SK-N-SH treated with all-trans-retinoic acid at 6 μM for 48 hours (cell line): ENCODE measurements at regions not wholly inside any gene's neighbourhood (a gene's known extent, or its start where the extent isn't known, plus 50 kb on each side); places are given as distances from the start of the nearest gene placed in this dataset.

Source experiments
- ATAC-seq: fragments of 200-7000 bp; cut with Tn5 transposase; 3 replicates; pipeline ENCODE4 v1.9.1; 2020; ENCODE audit warnings: mild to moderate bottlenecking, moderate library complexity
- ARNTL ChIP-seq: fragments of 450-650 bp; formaldehyde crosslinking; IDR thresholded peaks from 2 replicates; pipeline ENCODE4 v1.5.0; 2020; ENCODE audit warnings: low read depth, mild to moderate bottlenecking, moderate library complexity, borderline replicate concordance
- BACH2 ChIP-seq: fragments of 250-450 bp; sonication (Bioruptor Pico); IDR thresholded peaks from 2 replicates; pipeline ENCODE4 v1.9.0; 2021; ENCODE audit warnings: mild to moderate bottlenecking, borderline replicate concordance
- CSDC2 ChIP-seq: fragments of 250-450 bp; sonication (Bioruptor Pico); IDR thresholded peaks from 2 replicates; pipeline ENCODE4 v1.5.0; 2020; ENCODE audit warnings: mild to moderate bottlenecking, moderate library complexity
- ESRRG ChIP-seq: fragments of 250-450 bp; sonication (Bioruptor Pico); IDR thresholded peaks from 2 replicates; pipeline ENCODE4 v1.6.1; 2021; ENCODE audit warnings: mild to moderate bottlenecking
- GLIS3 ChIP-seq: fragments of 250-450 bp; sonication (Bioruptor Pico); IDR thresholded peaks from 2 replicates; pipeline ENCODE4 v1.5.0; 2020; ENCODE audit warnings: mild to moderate bottlenecking, moderate library complexity
- ISL1 ChIP-seq: fragments of 250-450 bp; sonication (Bioruptor Pico); IDR thresholded peaks from 2 replicates; pipeline ENCODE4 v2.1.2; 2022; ENCODE audit warnings: mild to moderate bottlenecking, moderate library complexity
- PPARA ChIP-seq: fragments of 250-450 bp; sonication (Bioruptor Pico); IDR thresholded peaks from 2 replicates; pipeline ENCODE4 v1.5.0; 2020; ENCODE audit warnings: mild to moderate bottlenecking, borderline replicate concordance
- RARB ChIP-seq: fragments of 250-450 bp; sonication (Bioruptor Pico); IDR thresholded peaks from 2 replicates; pipeline ENCODE4 v1.8.0; 2021; ENCODE audit warnings: mild to moderate bottlenecking, moderate library complexity
- SNAI2 ChIP-seq: fragments of 250-450 bp; sonication (Bioruptor Pico); IDR thresholded peaks from 2 replicates; pipeline ENCODE4 v1.5.0; 2020; ENCODE audit warnings: mild to moderate bottlenecking, moderate library complexity
- TOX ChIP-seq: fragments of 250-450 bp; sonication (Bioruptor Pico); IDR thresholded peaks from 2 replicates; pipeline ENCODE4 v1.8.0; 2021; ENCODE audit warnings: mild to moderate bottlenecking, moderate library complexity, borderline replicate concordance
- ZC3H10 ChIP-seq: fragments of 250-450 bp; sonication (Bioruptor Pico); IDR thresholded peaks from 2 replicates; pipeline ENCODE4 v1.5.1; 2021; ENCODE audit warnings: mild to moderate bottlenecking, moderate library complexity
- ZFP3 ChIP-seq: fragments of 250-450 bp; sonication (Bioruptor Pico); IDR thresholded peaks from 2 replicates; pipeline ENCODE4 v1.5.0; 2020; ENCODE audit warnings: mild to moderate bottlenecking, moderate library complexity
- ZFP30 ChIP-seq: fragments of 450-650 bp; formaldehyde crosslinking; IDR thresholded peaks from 2 replicates; pipeline ENCODE4 v1.5.0; 2022; ENCODE audit warnings: mild to moderate bottlenecking, moderate library complexity
- ZNF565 ChIP-seq: fragments of 450-650 bp; formaldehyde crosslinking; conservative IDR thresholded peaks from 2 replicates; pipeline ENCODE4 v1.5.0; 2020; ENCODE audit warnings: low read depth, mild to moderate bottlenecking, moderate library complexity
- ZNF70 ChIP-seq: fragments of 450-650 bp; formaldehyde crosslinking; IDR thresholded peaks from 2 replicates; pipeline ENCODE4 v1.5.0; 2020; ENCODE audit warnings: mild to moderate bottlenecking, moderate library complexity
- ZNF8 ChIP-seq: fragments of 450-650 bp; formaldehyde crosslinking; IDR thresholded peaks from 2 replicates; pipeline ENCODE4 v1.5.0; 2020; ENCODE audit warnings: mild to moderate bottlenecking, moderate library complexity
- TF ChIP-seq, protein P1 (sequence below): fragments of 250-450 bp; sonication (Bioruptor Pico); IDR thresholded peaks from 2 replicates; pipeline ENCODE4 v1.5.1; 2021; ENCODE audit warnings: mild to moderate bottlenecking, moderate library complexity
- TF ChIP-seq, protein P2 (sequence below): fragments of 250-450 bp; sonication (Bioruptor Pico); IDR thresholded peaks from 2 replicates; pipeline ENCODE4 v1.5.1; 2020; ENCODE audit warnings: low read depth, mild to moderate bottlenecking, moderate library complexity
- TF ChIP-seq, protein P3 (sequence below): fragments of 250-450 bp; sonication (Bioruptor Pico); IDR thresholded peaks from 2 replicates; pipeline ENCODE4 v1.8.0; 2021; ENCODE audit warnings: low read depth, mild to moderate bottlenecking, moderate library complexity, borderline replicate concordance
- TF ChIP-seq, protein P4 (sequence below): fragments of 250-450 bp; sonication (Bioruptor Pico); IDR thresholded peaks from 2 replicates; pipeline ENCODE4 v1.8.0; 2020; ENCODE audit warnings: mild to moderate bottlenecking, moderate library complexity, borderline replicate concordance

DNA sequence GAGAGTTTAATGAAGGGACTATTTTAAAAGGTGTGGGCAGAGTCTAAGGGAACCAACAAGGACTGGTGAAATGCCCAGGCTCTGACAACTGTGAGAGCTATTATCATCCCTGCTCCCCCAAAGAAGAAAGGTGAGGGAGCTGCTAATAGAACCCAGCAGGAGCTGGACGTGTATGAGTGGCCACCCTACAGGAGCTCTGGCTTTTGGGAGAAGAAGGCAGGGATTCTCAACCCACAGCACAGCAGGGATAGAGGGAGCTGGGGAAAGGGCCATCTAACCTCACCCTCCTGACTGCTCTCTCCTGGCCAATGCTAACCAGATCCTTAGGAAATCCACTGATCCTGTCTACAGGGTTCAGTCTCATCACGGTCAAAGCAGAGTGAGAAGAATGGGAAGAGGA, 57.1 kb downstream of the GRIN2B start:
- ATAC-seq: no peak
- no peak for TF ChIP-seq TOX (CRISPR knock-in tag)
- no peak for TF ChIP-seq BACH2 (CRISPR knock-in tag)
- TF ChIP-seq ZNF70 (CRISPR knock-in tag): no peak
- no peak for TF ChIP-seq SNAI2
- no peak for TF ChIP-seq ARNTL
- TF ChIP-seq, protein P1, sequence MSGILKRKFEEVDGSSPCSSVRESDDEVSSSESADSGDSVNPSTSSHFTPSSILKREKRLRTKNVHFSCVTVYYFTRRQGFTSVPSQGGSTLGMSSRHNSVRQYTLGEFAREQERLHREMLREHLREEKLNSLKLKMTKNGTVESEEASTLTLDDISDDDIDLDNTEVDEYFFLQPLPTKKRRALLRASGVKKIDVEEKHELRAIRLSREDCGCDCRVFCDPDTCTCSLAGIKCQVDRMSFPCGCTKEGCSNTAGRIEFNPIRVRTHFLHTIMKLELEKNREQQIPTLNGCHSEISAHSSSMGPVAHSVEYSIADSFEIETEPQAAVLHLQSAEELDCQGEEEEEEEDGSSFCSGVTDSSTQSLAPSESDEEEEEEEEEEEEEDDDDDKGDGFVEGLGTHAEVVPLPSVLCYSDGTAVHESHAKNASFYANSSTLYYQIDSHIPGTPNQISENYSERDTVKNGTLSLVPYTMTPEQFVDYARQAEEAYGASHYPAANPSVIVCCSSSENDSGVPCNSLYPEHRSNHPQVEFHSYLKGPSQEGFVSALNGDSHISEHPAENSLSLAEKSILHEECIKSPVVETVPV: no peak
- no peak for TF ChIP-seq ZFP30 (CRISPR knock-in tag)
- no peak for TF ChIP-seq GLIS3 (CRISPR knock-in tag)
- no peak for TF ChIP-seq ISL1
- TF ChIP-seq ZC3H10 (CRISPR knock-in tag): no peak
- no peak for TF ChIP-seq RARB (CRISPR knock-in tag)
- TF ChIP-seq, protein P2, sequence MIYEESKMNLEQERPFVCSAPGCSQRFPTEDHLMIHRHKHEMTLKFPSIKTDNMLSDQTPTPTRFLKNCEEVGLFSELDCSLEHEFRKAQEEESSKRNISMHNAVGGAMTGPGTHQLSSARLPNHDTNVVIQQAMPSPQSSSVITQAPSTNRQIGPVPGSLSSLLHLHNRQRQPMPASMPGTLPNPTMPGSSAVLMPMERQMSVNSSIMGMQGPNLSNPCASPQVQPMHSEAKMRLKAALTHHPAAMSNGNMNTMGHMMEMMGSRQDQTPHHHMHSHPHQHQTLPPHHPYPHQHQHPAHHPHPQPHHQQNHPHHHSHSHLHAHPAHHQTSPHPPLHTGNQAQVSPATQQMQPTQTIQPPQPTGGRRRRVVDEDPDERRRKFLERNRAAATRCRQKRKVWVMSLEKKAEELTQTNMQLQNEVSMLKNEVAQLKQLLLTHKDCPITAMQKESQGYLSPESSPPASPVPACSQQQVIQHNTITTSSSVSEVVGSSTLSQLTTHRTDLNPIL: no peak
- TF ChIP-seq, protein P3, sequence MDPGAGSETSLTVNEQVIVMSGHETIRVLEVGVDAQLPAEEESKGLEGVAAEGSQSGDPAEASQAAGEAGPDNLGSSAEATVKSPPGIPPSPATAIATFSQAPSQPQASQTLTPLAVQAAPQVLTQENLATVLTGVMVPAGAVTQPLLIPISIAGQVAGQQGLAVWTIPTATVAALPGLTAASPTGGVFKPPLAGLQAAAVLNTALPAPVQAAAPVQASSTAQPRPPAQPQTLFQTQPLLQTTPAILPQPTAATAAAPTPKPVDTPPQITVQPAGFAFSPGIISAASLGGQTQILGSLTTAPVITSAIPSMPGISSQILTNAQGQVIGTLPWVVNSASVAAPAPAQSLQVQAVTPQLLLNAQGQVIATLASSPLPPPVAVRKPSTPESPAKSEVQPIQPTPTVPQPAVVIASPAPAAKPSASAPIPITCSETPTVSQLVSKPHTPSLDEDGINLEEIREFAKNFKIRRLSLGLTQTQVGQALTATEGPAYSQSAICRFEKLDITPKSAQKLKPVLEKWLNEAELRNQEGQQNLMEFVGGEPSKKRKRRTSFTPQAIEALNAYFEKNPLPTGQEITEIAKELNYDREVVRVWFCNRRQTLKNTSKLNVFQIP: no peak
- no peak for TF ChIP-seq ZFP3 (CRISPR knock-in tag)

DNA sequence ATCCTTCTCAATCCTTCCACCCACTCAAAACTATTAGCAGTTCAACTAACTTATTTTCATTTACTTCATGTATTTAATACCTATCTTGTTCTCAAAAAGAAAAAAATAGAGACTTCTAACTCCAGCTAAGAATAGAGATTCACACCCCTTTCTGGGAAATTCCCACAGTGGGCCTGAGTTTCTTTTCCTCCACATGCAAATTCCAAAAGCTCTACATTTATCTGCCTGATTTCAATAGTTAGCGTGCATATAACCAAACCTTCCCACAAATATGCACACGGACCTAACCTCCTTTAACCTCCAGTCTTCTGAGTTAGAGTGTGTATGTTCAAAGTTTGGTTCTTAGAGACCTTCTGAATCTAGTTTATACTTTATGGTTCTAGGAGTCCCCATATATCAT, 62.5 kb downstream of the GRIN2B start:
- ATAC-seq: no peak
- TF ChIP-seq GLIS3 (CRISPR knock-in tag) (no peak), ZFP30 (CRISPR knock-in tag) (no peak), ISL1 (no peak), ZNF8 (CRISPR knock-in tag) (no peak), CSDC2 (CRISPR knock-in tag) (no peak), ZFP3 (CRISPR knock-in tag) (no peak), ESRRG (no peak), SNAI2 (no peak), ZC3H10 (CRISPR knock-in tag) (no peak), ZNF565 (CRISPR knock-in tag) (no peak)
- TF ChIP-seq, protein P2: no peak
- TF ChIP-seq, protein P1: no peak
- TF ChIP-seq, protein P4, sequence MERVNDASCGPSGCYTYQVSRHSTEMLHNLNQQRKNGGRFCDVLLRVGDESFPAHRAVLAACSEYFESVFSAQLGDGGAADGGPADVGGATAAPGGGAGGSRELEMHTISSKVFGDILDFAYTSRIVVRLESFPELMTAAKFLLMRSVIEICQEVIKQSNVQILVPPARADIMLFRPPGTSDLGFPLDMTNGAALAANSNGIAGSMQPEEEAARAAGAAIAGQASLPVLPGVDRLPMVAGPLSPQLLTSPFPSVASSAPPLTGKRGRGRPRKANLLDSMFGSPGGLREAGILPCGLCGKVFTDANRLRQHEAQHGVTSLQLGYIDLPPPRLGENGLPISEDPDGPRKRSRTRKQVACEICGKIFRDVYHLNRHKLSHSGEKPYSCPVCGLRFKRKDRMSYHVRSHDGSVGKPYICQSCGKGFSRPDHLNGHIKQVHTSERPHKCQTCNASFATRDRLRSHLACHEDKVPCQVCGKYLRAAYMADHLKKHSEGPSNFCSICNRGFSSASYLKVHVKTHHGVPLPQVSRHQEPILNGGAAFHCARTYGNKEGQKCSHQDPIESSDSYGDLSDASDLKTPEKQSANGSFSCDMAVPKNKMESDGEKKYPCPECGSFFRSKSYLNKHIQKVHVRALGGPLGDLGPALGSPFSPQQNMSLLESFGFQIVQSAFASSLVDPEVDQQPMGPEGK (CRISPR knock-in tag): no peak

DNA sequence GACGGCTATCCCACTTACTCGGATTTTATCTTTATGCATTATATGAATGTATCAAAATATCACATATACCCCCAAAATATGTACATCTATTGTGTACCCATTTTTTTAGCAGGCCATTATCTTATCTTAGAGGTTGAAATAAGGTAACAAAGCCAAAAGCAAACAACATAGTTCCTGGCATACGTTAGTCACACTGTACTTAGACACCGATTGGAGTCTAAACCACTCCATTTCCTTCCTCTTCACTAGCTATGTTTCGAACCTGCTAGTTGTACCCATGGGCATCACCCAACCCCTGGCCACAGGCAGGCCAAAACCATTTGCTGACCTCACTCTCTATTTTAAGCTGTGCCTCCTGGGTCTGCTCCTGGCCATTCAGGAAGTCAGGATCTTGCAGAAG, 66.3 kb downstream of the GRIN2B start:
- ATAC-seq: no peak
- TF ChIP-seq TOX (CRISPR knock-in tag) (no peak), ZFP30 (CRISPR knock-in tag) (no peak), ESRRG (no peak), PPARA (CRISPR knock-in tag) (no peak), SNAI2 (no peak), BACH2 (CRISPR knock-in tag) (no peak), ZFP3 (CRISPR knock-in tag) (no peak)
- TF ChIP-seq, protein P4 (CRISPR knock-in tag): no peak
